ENCODE measurements at regions not wholly inside any gene's neighbourhood (a gene's known extent, or its start where the extent isn't known, plus 50 kb on each side); places are given as distances from the start of the nearest gene placed in this dataset.

DNA sequence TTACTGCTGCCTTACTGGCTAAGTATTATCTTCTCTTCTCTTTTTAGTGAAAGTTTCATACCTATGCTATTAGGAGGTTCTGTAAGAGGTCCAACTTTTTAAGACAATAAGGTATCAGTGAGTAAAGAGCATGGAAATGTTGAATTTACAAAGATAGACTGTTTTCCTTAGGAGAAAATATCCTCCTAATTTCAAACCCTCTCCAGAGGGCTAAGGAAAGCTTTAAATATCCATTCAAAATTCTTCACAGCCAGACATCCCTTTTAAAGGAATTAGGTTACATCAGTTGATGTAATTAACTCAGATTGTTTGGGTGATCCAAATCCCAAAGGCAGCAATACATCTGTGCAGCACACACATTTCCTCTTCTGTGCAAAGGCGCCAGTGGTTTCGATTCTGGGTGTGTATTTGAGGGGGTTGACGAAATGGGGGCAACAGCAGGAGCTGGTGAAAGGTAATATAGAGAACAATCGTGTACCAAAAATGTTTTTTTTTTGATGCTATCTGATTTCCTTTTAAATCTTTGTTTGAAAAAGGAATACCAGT is 273.8 kb upstream of the RPS23 start:
- no peak overlapping the region for H3K14ac ChIP-seq (ENCODE audit: low read length)
- no peaks in the 10 kb centered on the region for H3K36me3 ChIP-seq (ENCODE audit: control insufficient read depth in 1 of 2, insufficient read depth in 2 of 2, low read length in 2 of 2)
- no peak overlapping the region for H2BK120ac ChIP-seq (ENCODE audit: insufficient read depth, low read length, poor library complexity)
- no peak overlapping the region for H2AFZ ChIP-seq (ENCODE audit: insufficient read depth, low read length, poor library complexity)
- no peak overlapping the region for H2AK5ac ChIP-seq (ENCODE audit: low read length)
- H3K4me2 ChIP-seq (ENCODE audit: low read length): no peak overlapping the region
- H3K9ac ChIP-seq (ENCODE audit: low read length): no peak overlapping the region
- no peak overlapping the region for H4K8ac ChIP-seq (ENCODE audit: low read depth, low read length)
- no peaks in the 10 kb centered on the region for H3K79me2 ChIP-seq (ENCODE audit: control insufficient read depth, insufficient read depth, low read length, poor library complexity)
- H3K79me1 ChIP-seq (ENCODE audit: low read length): no peaks in the 10 kb centered on the region
- H4K91ac ChIP-seq (ENCODE audit: low read depth, low read length): no peak overlapping the region
- no peak overlapping the region for H3K18ac ChIP-seq (ENCODE audit: low read length)
- no peak overlapping the region for H3K27ac ChIP-seq (ENCODE audit: low read depth, low read length)
- no CpG with 5 or more reads among the region's 4 CpGs for WGBS (ENCODE audit: extremely low coverage, insufficient coverage, insufficient read length)
- no peak overlapping the region for H4K12ac ChIP-seq (ENCODE audit: low read depth, low read length)
- H3K4me3 ChIP-seq (ENCODE audit: low read depth, low read length): no peak overlapping the region
- H3K27me3 ChIP-seq (ENCODE audit: insufficient read depth, low read length): no peaks in the 10 kb centered on the region
- no peaks in the 10 kb centered on the region for H3K9me3 ChIP-seq (ENCODE audit: insufficient read depth, low read depth, low read length)
- no peak overlapping the region for H2BK12ac ChIP-seq (ENCODE audit: low read length)
- no peak overlapping the region for H2BK5ac ChIP-seq (ENCODE audit: low read depth, low read length, poor library complexity)
- no peak overlapping the region for H3K4ac ChIP-seq (ENCODE audit: low read depth, low read length)
- H3K23ac ChIP-seq (ENCODE audit: low read length): no peak overlapping the region
- no peaks in the 10 kb centered on the region for H3K4me1 ChIP-seq (ENCODE audit: control insufficient read depth in 1 of 2, insufficient read depth in 2 of 2, low read length in 2 of 2)
- DNase-seq: no peak

GRCh38 chr5:82551192-82551591 is 273.0 kb upstream of the RPS23 start:
- H3K14ac ChIP-seq (ENCODE audit: low read length): no peak overlapping the region
- no peak overlapping the region for H3K4me2 ChIP-seq (ENCODE audit: low read length)
- no peak overlapping the region for H2BK120ac ChIP-seq (ENCODE audit: insufficient read depth, low read length, poor library complexity)
- no peak overlapping the region for H3K4me3 ChIP-seq (ENCODE audit: low read depth, low read length)
- no peaks in the 10 kb centered on the region for H3K27me3 ChIP-seq (ENCODE audit: insufficient read depth, low read length)
- no peak overlapping the region for H2BK12ac ChIP-seq (ENCODE audit: low read length)
- no peak overlapping the region for H4K91ac ChIP-seq (ENCODE audit: low read depth, low read length)
- H3K36me3 ChIP-seq (ENCODE audit: control insufficient read depth in 1 of 2, insufficient read depth in 2 of 2, low read length in 2 of 2): no peaks in the 10 kb centered on the region
- no peak overlapping the region for H3K4ac ChIP-seq (ENCODE audit: low read depth, low read length)
- no peaks in the 10 kb centered on the region for H3K79me1 ChIP-seq (ENCODE audit: low read length)
- no peaks in the 10 kb centered on the region for H3K79me2 ChIP-seq (ENCODE audit: control insufficient read depth, insufficient read depth, low read length, poor library complexity)
- no peak overlapping the region for H2BK5ac ChIP-seq (ENCODE audit: low read depth, low read length, poor library complexity)
- no peak for DNase-seq
- no peak overlapping the region for H3K18ac ChIP-seq (ENCODE audit: low read length)
- no peak overlapping the region for H3K23ac ChIP-seq (ENCODE audit: low read length)
- H2AK5ac ChIP-seq (ENCODE audit: low read length): no peak overlapping the region
- H3K9ac ChIP-seq (ENCODE audit: low read length): no peak overlapping the region
- H3K27ac ChIP-seq (ENCODE audit: low read depth, low read length): no peak overlapping the region
- H4K12ac ChIP-seq (ENCODE audit: low read depth, low read length): no peak overlapping the region
- H4K8ac ChIP-seq (ENCODE audit: low read depth, low read length): no peak overlapping the region
- no peaks in the 10 kb centered on the region for H3K4me1 ChIP-seq (ENCODE audit: control insufficient read depth in 1 of 2, insufficient read depth in 2 of 2, low read length in 2 of 2)
- H3K9me3 ChIP-seq (ENCODE audit: insufficient read depth, low read depth, low read length): no peaks in the 10 kb centered on the region
- no peak overlapping the region for H2AFZ ChIP-seq (ENCODE audit: insufficient read depth, low read length, poor library complexity)

DNA sequence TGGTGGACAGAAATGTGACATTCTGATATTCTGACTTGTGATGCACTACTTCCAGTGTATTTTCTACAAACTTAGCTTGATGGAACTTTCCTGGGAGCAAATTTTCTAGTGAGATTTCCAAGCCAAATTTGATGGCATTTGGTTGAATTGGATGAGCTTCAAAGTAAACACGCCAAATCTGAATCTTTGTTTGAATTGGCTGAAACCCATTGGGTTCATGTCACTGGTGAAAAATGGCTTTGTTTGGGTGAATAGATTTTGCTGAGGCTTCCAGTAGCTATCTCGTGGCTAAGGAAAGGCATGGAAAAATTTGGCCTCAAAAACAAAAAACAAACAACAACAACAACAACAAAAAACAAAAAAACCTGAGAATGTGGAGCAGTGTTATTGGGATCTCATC is 271.1 kb upstream of the RPS23 start:
- peaks cover 3% of the 10 kb centered on the region for H3K9me3 ChIP-seq (ENCODE audit: insufficient read depth, low read depth, low read length)
- H3K4ac ChIP-seq (ENCODE audit: low read depth, low read length): no peak overlapping the region
- no peak for DNase-seq
- no peaks in the 10 kb centered on the region for H3K27me3 ChIP-seq (ENCODE audit: insufficient read depth, low read length)
- H3K4me3 ChIP-seq (ENCODE audit: low read depth, low read length): no peak overlapping the region
- no peak overlapping the region for H3K14ac ChIP-seq (ENCODE audit: low read length)
- H2AFZ ChIP-seq (ENCODE audit: insufficient read depth, low read length, poor library complexity): no peak overlapping the region
- H3K79me2 ChIP-seq (ENCODE audit: control insufficient read depth, insufficient read depth, low read length, poor library complexity): no peaks in the 10 kb centered on the region
- no peak overlapping the region for H3K27ac ChIP-seq (ENCODE audit: low read depth, low read length)
- no peak overlapping the region for H3K18ac ChIP-seq (ENCODE audit: low read length)
- H3K4me2 ChIP-seq (ENCODE audit: low read length): no peak overlapping the region
- no peaks in the 10 kb centered on the region for H3K79me1 ChIP-seq (ENCODE audit: low read length)
- H4K8ac ChIP-seq (ENCODE audit: low read depth, low read length): no peak overlapping the region
- H2AK5ac ChIP-seq (ENCODE audit: low read length): no peak overlapping the region
- H3K9ac ChIP-seq (ENCODE audit: low read length): no peak overlapping the region
- no peak overlapping the region for H2BK5ac ChIP-seq (ENCODE audit: low read depth, low read length, poor library complexity)
- H4K12ac ChIP-seq (ENCODE audit: low read depth, low read length): no peak overlapping the region
- H2BK12ac ChIP-seq (ENCODE audit: low read length): no peak overlapping the region
- H3K23ac ChIP-seq (ENCODE audit: low read length): no peak overlapping the region
- H4K91ac ChIP-seq (ENCODE audit: low read depth, low read length): no peak overlapping the region
- WGBS (ENCODE audit: extremely low coverage, insufficient coverage, insufficient read length): no CpG with 5 or more reads among the region's 2 CpGs
- no peaks in the 10 kb centered on the region for H3K36me3 ChIP-seq (ENCODE audit: control insufficient read depth in 1 of 2, insufficient read depth in 2 of 2, low read length in 2 of 2)
- no peaks in the 10 kb centered on the region for H3K4me1 ChIP-seq (ENCODE audit: control insufficient read depth in 1 of 2, insufficient read depth in 2 of 2, low read length in 2 of 2)
- H2BK120ac ChIP-seq (ENCODE audit: insufficient read depth, low read length, poor library complexity): no peak overlapping the region

GRCh38 chr5:82544004-82544403 is 265.9 kb upstream of the RPS23 start:
- no peak overlapping the region for H2AFZ ChIP-seq (ENCODE audit: insufficient read depth, low read length, poor library complexity)
- H4K91ac ChIP-seq (ENCODE audit: low read depth, low read length): no peak overlapping the region
- no peak overlapping the region for H3K23ac ChIP-seq (ENCODE audit: low read length)
- H3K27ac ChIP-seq (ENCODE audit: low read depth, low read length): no peak overlapping the region
- H3K27me3 ChIP-seq (ENCODE audit: insufficient read depth, low read length): no peaks in the 10 kb centered on the region
- H3K79me1 ChIP-seq (ENCODE audit: low read length): no peaks in the 10 kb centered on the region
- no peak overlapping the region for H2BK5ac ChIP-seq (ENCODE audit: low read depth, low read length, poor library complexity)
- H3K9ac ChIP-seq (ENCODE audit: low read length): peak overlapping the region; percentile 21
- no peak overlapping the region for H3K4me2 ChIP-seq (ENCODE audit: low read length)
- no peaks in the 10 kb centered on the region for H3K36me3 ChIP-seq (ENCODE audit: control insufficient read depth in 1 of 2, insufficient read depth in 2 of 2, low read length in 2 of 2)
- peak overlapping the region; percentile 44 for H3K4me3 ChIP-seq (ENCODE audit: low read depth, low read length)
- no peaks in the 10 kb centered on the region for H3K4me1 ChIP-seq (ENCODE audit: control insufficient read depth in 1 of 2, insufficient read depth in 2 of 2, low read length in 2 of 2)
- H3K14ac ChIP-seq (ENCODE audit: low read length): no peak overlapping the region
- no peak overlapping the region for H2BK12ac ChIP-seq (ENCODE audit: low read length)
- H2BK120ac ChIP-seq (ENCODE audit: insufficient read depth, low read length, poor library complexity): no peak overlapping the region
- H3K79me2 ChIP-seq (ENCODE audit: control insufficient read depth, insufficient read depth, low read length, poor library complexity): no peaks in the 10 kb centered on the region
- H3K4ac ChIP-seq (ENCODE audit: low read depth, low read length): no peak overlapping the region
- no peak overlapping the region for H3K18ac ChIP-seq (ENCODE audit: low read length)
- no peak for DNase-seq
- no peak overlapping the region for H4K12ac ChIP-seq (ENCODE audit: low read depth, low read length)
- no peak overlapping the region for H4K8ac ChIP-seq (ENCODE audit: low read depth, low read length)
- H3K9me3 ChIP-seq (ENCODE audit: insufficient read depth, low read depth, low read length): peaks cover 6% of the 10 kb centered on the region
- no peak overlapping the region for H2AK5ac ChIP-seq (ENCODE audit: low read length)
- no CpG with 5 or more reads among the region's 1 CpG for WGBS (ENCODE audit: extremely low coverage, insufficient coverage, insufficient read length)

Measured in trophoblast cell (in vitro differentiated cells and primary cell).